HG02884 (cell line): ENCODE measurements at regions not wholly inside any gene's neighbourhood (a gene's known extent, or its start where the extent isn't known, plus 50 kb on each side); places are given as distances from the start of the nearest gene placed in this dataset.
"Not testable (repeated sequence)": the region's sequence is repeated elsewhere in the genome, so short reads cannot be mapped to it uniquely, and the experiment has no call there.

ENCODE experiments used
- ATAC-seq: cut with Tn5 transposase; IDR thresholded peaks from one replicate; pipeline ENCODE4 v1.9.1; 2021; ENCODE audit warnings: mild to moderate bottlenecking, moderate library complexity; ENCODE audit not compliant: unreplicated experiment

GRCh38 chr2:87311896-87312441 is 290.3 kb upstream of the PLGLB1 start:
- ATAC-seq = not testable (repeated sequence)

- ATAC-seq = not testable (repeated sequence)
Observed at GRCh38 chr2:87314622-87315021, 293.0 kb upstream of the PLGLB1 start.

- ATAC-seq = not testable (repeated sequence)
Observed at GRCh38 chr2:87315183-87315902, 293.7 kb upstream of the PLGLB1 start.

- ATAC-seq = not testable (repeated sequence)
Observed at GRCh38 chr2:87317193-87317592, 295.5 kb upstream of the PLGLB1 start.

GRCh38 chr2:87318814-87319491 is 297.3 kb upstream of the PLGLB1 start:
- not testable (repeated sequence) for ATAC-seq

GRCh38 chr2:87319705-87320104 is 298.1 kb upstream of the PLGLB1 start:
- ATAC-seq = not testable (repeated sequence)

GRCh38 chr2:87321201-87321600 is 299.6 kb upstream of the PLGLB1 start:
- ATAC-seq = not testable (repeated sequence)

- ATAC-seq = not testable (repeated sequence)
Observed at GRCh38 chr2:87324335-87325041, 302.8 kb upstream of the PLGLB1 start.

- ATAC-seq = not testable (repeated sequence)
Observed at GRCh38 chr2:87325042-87325910, 303.6 kb upstream of the PLGLB1 start.

GRCh38 chr2:87325911-87326294 is 304.3 kb upstream of the PLGLB1 start:
- ATAC-seq = not testable (repeated sequence)

- ATAC-seq = not testable (repeated sequence)
Observed at GRCh38 chr2:87326754-87327153, 305.1 kb upstream of the PLGLB1 start.

- not testable (repeated sequence) for ATAC-seq
Observed at GRCh38 chr2:87327648-87328371, 306.2 kb upstream of the PLGLB1 start.

GRCh38 chr2:87329529-87329928 is 307.9 kb upstream of the PLGLB1 start:
- not testable (repeated sequence) for ATAC-seq

GRCh38 chr2:87330486-87330885 is 308.8 kb upstream of the PLGLB1 start:
- ATAC-seq = not testable (repeated sequence)

- ATAC-seq = not testable (repeated sequence)
Observed at GRCh38 chr2:87331940-87332583, 310.4 kb upstream of the PLGLB1 start.

GRCh38 chr2:87334888-87335287 is 313.2 kb upstream of the PLGLB1 start:
- ATAC-seq = not testable (repeated sequence)

GRCh38 chr2:87338998-87339397 is 317.4 kb upstream of the PLGLB1 start:
- ATAC-seq = not testable (repeated sequence)

GRCh38 chr2:87341601-87342014 is 320.0 kb upstream of the PLGLB1 start:
- not testable (repeated sequence) for ATAC-seq

- not testable (repeated sequence) for ATAC-seq
Observed at GRCh38 chr2:87342175-87342574, 320.5 kb upstream of the PLGLB1 start.
